CD14-positive monocyte (primary cell): ENCODE measurements at regions not wholly inside any gene's neighbourhood (a gene's known extent, or its start where the extent isn't known, plus 50 kb on each side); places are given as distances from the start of the nearest gene placed in this dataset.

Experiments used
- DNase-seq, 3 donors: peaks; one replicate each; pipeline ENCODE4 v3.0.0-alpha.2; 2011 to 2022
- H2AFZ ChIP-seq: 2 replicates; pipeline ENCODE4 v1.6.0; 2012; ENCODE audit warnings: mild to moderate bottlenecking, low read depth, low read length, inconsistent platforms; ENCODE audit not compliant: insufficient read depth, poor library complexity, severe bottlenecking
- H3K27ac ChIP-seq, 2 donors: 1 replicate in 1 of 2; 2 replicates in 1 of 2; pipeline ENCODE4 v1.5.1; 2012 to 2013; ENCODE audit warnings: low read length in 2 of 2, control low read depth in 1 of 2, inconsistent platforms in 1 of 2, low read depth in 1 of 2, mild to moderate bottlenecking in 1 of 2
- H3K27me3 ChIP-seq, 2 donors: one replicate each; pipeline versions ENCODE4 v1.6.0 to v1.6.1; 2011 to 2013; ENCODE audit warnings: low read length in 2 of 2; ENCODE audit not compliant: control insufficient read depth in 2 of 2, insufficient read depth in 2 of 2
- H3K36me3 ChIP-seq, 2 donors: replicated peaks in 1 of 2; 1 replicate in 1 of 2; 2 replicates in 1 of 2; pipeline versions ENCODE4 v1.5.1 to v1.6.1; 2012 to 2013; ENCODE audit warnings: low read length in 2 of 2, control low read depth in 1 of 2, inconsistent platforms in 1 of 2, mild to moderate bottlenecking in 1 of 2; ENCODE audit not compliant: insufficient read depth in 2 of 2, control insufficient read depth in 1 of 2
- H3K4me1 ChIP-seq, 2 donors: 1 replicate in 1 of 2; 2 replicates in 1 of 2; pipeline versions ENCODE4 v1.5.1 to v1.6.1; 2012 to 2013; ENCODE audit warnings: low read length in 2 of 2, control low read depth in 1 of 2, inconsistent platforms in 1 of 2, mild to moderate bottlenecking in 1 of 2, moderate library complexity in 1 of 2; ENCODE audit not compliant: insufficient read depth in 2 of 2, control insufficient read depth in 1 of 2
- H3K4me2 ChIP-seq: replicated peaks from 2 replicates; pipeline ENCODE3; 2012; ENCODE audit warnings: low read length, moderate library complexity, mild to moderate bottlenecking; ENCODE audit not compliant: poor library complexity, severe bottlenecking; ENCODE audit errors: extremely low read depth
- H3K4me3 ChIP-seq, 3 experiments: fragments of 200-600 bp in 1 of 3; sonication (generic) in 1 of 3; replicated peaks in 1 of 3; 1 replicate in 2 of 3; 2 replicates in 1 of 3; pipeline ENCODE4 v1.5.1; 2011 to 2013; ENCODE audit warnings: low read length in 3 of 3, mild to moderate bottlenecking in 3 of 3, control low read depth in 2 of 3, low read depth in 2 of 3, inconsistent platforms in 1 of 3, moderate library complexity in 1 of 3
- H3K79me2 ChIP-seq: 2 replicates; pipeline ENCODE4 v1.6.0; 2012; ENCODE audit warnings: mild to moderate bottlenecking, control low read depth, inconsistent platforms, low read length, moderate library complexity; ENCODE audit not compliant: insufficient read depth
- H3K9ac ChIP-seq: 2 replicates; pipeline ENCODE4 v1.6.0; 2017; ENCODE audit warnings: low read length, mild to moderate bottlenecking; ENCODE audit not compliant: insufficient read depth, poor library complexity, severe bottlenecking
- H3K9me3 ChIP-seq, 2 donors: replicated peaks in 1 of 2; 1 replicate in 1 of 2; 2 replicates in 1 of 2; pipeline versions ENCODE4 v1.5.1 to v1.6.1; 2012 to 2013; ENCODE audit warnings: low read length in 2 of 2, control low read depth in 1 of 2; ENCODE audit not compliant: control insufficient read depth in 1 of 2, insufficient read depth in 1 of 2
- H4K20me1 ChIP-seq: 2 replicates; pipeline ENCODE4 v1.6.0; 2012; ENCODE audit warnings: mild to moderate bottlenecking, low read length, control low read depth, moderate library complexity; ENCODE audit not compliant: insufficient read depth
- H3K27ac Mint-ChIP-seq, 7 donors: one replicate each; pipeline ENCODE4 v1.8.0; 2020; ENCODE audit warnings: mild to moderate bottlenecking in 7 of 7, mixed read lengths in 7 of 7, moderate library complexity in 6 of 7, inconsistent platforms in 2 of 7
- H3K27me3 Mint-ChIP-seq, 3 donors: one replicate each; pipeline ENCODE4 v1.8.0; 2021 to 2022; ENCODE audit warnings: low read depth in 3 of 3, mild to moderate bottlenecking in 3 of 3, mixed read lengths in 3 of 3, moderate library complexity in 3 of 3, inconsistent platforms in 1 of 3
- H3K36me3 Mint-ChIP-seq, 2 donors: one replicate each; pipeline ENCODE4 v1.8.0; 2020; ENCODE audit warnings: mixed read lengths in 2 of 2, inconsistent platforms in 1 of 2, mild to moderate bottlenecking in 1 of 2
- H3K4me1 Mint-ChIP-seq: one replicate; pipeline ENCODE4 v1.8.0; 2020; ENCODE audit warnings: mild to moderate bottlenecking, mixed read lengths
- H3K4me3 Mint-ChIP-seq, 2 donors: one replicate each; pipeline ENCODE4 v1.8.0; 2020; ENCODE audit warnings: mild to moderate bottlenecking in 2 of 2, mixed read lengths in 2 of 2, moderate library complexity in 1 of 2
- H3K9me3 Mint-ChIP-seq, 7 donors: one replicate each; pipeline ENCODE4 v1.8.0; 2020 to 2022; ENCODE audit warnings: mixed read lengths in 7 of 7, mild to moderate bottlenecking in 6 of 7, moderate library complexity in 6 of 7, inconsistent platforms in 2 of 7
- WGBS: methylation state at CpG from one replicate; pipeline ENCODE4 v1.1.5; 2013; ENCODE audit warnings: missing lambda C conversion rate; ENCODE audit not compliant: insufficient coverage; 5-methylcytosine and 5-hydroxymethylcytosine counted together
- intact Hi-C, 2 donors: fragments of 100-400 bp; cut with micrococcal nuclease; formaldehyde crosslinking; loops; one replicate each; pipeline versions ENCODE4 v1.15.0 to v1.15.1; 2023
- TF ChIP-seq, protein P1 (sequence below): fragments of 200-600 bp; IDR thresholded peaks from one replicate; pipeline ENCODE4 v1.8.0; 2022; ENCODE audit warnings: antibody characterized with exemption, mild to moderate bottlenecking

DNA sequence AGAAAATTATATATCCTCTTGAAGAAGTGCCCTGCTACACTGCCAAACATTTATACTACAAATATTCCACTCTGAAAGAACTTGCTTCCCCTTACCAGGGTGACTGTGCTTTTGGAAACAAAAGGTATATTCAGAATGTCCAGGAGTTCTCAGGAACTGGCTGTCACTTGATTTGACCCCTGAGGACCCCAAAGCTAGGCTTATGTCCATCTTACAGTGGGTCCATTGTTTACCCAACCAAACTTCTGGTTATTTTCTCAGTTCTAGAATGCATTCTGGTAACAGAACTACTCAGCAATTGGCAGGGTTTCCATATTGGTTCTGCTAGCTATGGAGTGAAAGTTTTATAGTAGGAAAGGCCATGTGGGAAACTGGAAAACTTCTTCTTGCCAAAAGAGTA, 207.1 kb upstream of the KCTD3 start:
- Histone ChIP-seq H3K27ac (no peak overlapping the region), H3K79me2 (no peaks in the 10 kb centered on the region), H4K20me1 (no peaks in the 10 kb centered on the region), H3K36me3 (no peaks in the 10 kb centered on the region), H3K4me3 (no peak overlapping the region), H2AFZ (no peak overlapping the region), H3K27me3 (no peaks in the 10 kb centered on the region), H3K9ac (no peak overlapping the region), H3K4me1 (no peaks in the 10 kb centered on the region), H3K9me3 (peaks cover under 1 to 6% of the 10 kb centered on the region in 2 donors), H3K4me2 (no peak overlapping the region)
- DNase-seq: no peak
- Mint-ChIP-seq H3K36me3 (no peaks in the 10 kb centered on the region), H3K27me3 (no peaks in the 10 kb centered on the region), H3K27ac (no peak overlapping the region), H3K4me3 (no peak overlapping the region), H3K4me1 (no peaks in the 10 kb centered on the region), H3K9me3 (peaks cover 0 to 5% (median 3%) of the 10 kb centered on the region in 7 donors)
- intact Hi-C loops: no loop called here
- TF ChIP-seq, protein P1, sequence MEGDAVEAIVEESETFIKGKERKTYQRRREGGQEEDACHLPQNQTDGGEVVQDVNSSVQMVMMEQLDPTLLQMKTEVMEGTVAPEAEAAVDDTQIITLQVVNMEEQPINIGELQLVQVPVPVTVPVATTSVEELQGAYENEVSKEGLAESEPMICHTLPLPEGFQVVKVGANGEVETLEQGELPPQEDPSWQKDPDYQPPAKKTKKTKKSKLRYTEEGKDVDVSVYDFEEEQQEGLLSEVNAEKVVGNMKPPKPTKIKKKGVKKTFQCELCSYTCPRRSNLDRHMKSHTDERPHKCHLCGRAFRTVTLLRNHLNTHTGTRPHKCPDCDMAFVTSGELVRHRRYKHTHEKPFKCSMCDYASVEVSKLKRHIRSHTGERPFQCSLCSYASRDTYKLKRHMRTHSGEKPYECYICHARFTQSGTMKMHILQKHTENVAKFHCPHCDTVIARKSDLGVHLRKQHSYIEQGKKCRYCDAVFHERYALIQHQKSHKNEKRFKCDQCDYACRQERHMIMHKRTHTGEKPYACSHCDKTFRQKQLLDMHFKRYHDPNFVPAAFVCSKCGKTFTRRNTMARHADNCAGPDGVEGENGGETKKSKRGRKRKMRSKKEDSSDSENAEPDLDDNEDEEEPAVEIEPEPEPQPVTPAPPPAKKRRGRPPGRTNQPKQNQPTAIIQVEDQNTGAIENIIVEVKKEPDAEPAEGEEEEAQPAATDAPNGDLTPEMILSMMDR: no peak

DNA sequence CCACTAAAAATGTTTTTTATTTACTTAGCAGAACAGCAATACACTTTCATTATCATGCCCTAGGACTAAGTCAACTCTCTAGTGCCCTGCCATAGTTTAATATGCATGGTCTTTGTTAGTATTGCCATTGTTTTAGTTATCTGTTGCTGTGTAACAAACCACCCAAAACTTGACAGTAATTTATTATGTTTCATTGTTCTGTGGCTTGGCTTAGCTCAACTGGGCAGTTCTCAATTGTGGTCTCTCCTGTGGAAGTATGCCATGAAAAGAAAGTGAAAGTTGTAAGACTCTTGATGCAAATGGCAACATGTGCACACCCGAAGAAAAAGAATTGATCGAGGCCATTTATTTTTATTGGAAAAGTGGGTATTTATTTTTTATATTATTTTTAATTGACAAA, 206.3 kb upstream of the KCTD3 start:
- Histone ChIP-seq H3K4me3 (no peak overlapping the region), H3K9ac (no peak overlapping the region), H3K4me2 (no peak overlapping the region), H3K4me1 (no peaks in the 10 kb centered on the region), H3K27me3 (no peaks in the 10 kb centered on the region), H3K27ac (no peak overlapping the region), H3K9me3 (peaks cover 8 to 11% of the 10 kb centered on the region in 2 donors), H4K20me1 (no peaks in the 10 kb centered on the region), H3K36me3 (no peaks in the 10 kb centered on the region), H3K79me2 (no peaks in the 10 kb centered on the region), H2AFZ (no peak overlapping the region)
- TF ChIP-seq, protein P1: no peak
- Mint-ChIP-seq H3K4me1 (no peaks in the 10 kb centered on the region), H3K9me3 (peaks cover 2 to 8% (median 5%) of the 10 kb centered on the region in 7 donors), H3K4me3 (no peak overlapping the region), H3K27me3 (no peaks in the 10 kb centered on the region), H3K36me3 (no peaks in the 10 kb centered on the region), H3K27ac (no peak overlapping the region)
- no CpG with 5 or more reads among the region's 2 CpGs for WGBS
- intact Hi-C loops: no loop called here
- no peak for DNase-seq
